Endodermal cell (in vitro differentiated cells): ENCODE measurements at regions not wholly inside any gene's neighbourhood (a gene's known extent, or its start where the extent isn't known, plus 50 kb on each side); places are given as distances from the start of the nearest gene placed in this dataset.

ENCODE experiments used
- DNase-seq: peaks from one replicate; pipeline ENCODE4 v3.0.0-alpha.2; 2017
- H3K27ac ChIP-seq: 2 replicates; pipeline ENCODE4 v1.5.1; 2013; ENCODE audit warnings: mild to moderate bottlenecking, low read depth, low read length, moderate library complexity
- H3K27me3 ChIP-seq: 2 replicates; pipeline ENCODE4 v1.6.1; 2013; ENCODE audit warnings: mild to moderate bottlenecking, low read length, moderate library complexity; ENCODE audit not compliant: insufficient read depth, control insufficient read depth, poor library complexity, severe bottlenecking
- H3K36me3 ChIP-seq: 2 replicates; pipeline ENCODE4 v1.7.0; 2013; ENCODE audit warnings: mild to moderate bottlenecking, low read length, moderate library complexity; ENCODE audit not compliant: control insufficient read depth, insufficient read depth
- H3K4me1 ChIP-seq: one replicate; pipeline ENCODE4 v1.7.0; 2013; ENCODE audit warnings: low read length; ENCODE audit not compliant: control insufficient read depth, insufficient read depth
- H3K4me3 ChIP-seq: 2 replicates; pipeline ENCODE4 v1.5.1; 2013; ENCODE audit warnings: mild to moderate bottlenecking, low read length, moderate library complexity
- H3K9ac ChIP-seq: 2 replicates; pipeline ENCODE4 v1.6.1; 2013; ENCODE audit warnings: mild to moderate bottlenecking, low read length, moderate library complexity; ENCODE audit not compliant: poor library complexity, severe bottlenecking; ENCODE audit errors: extremely low read depth
- H3K9me3 ChIP-seq: 2 replicates; pipeline ENCODE4 v1.6.1; 2013; ENCODE audit warnings: mild to moderate bottlenecking, low read length, moderate library complexity; ENCODE audit not compliant: control insufficient read depth
- H3K27ac Mint-ChIP-seq: 2 replicates; pipeline ENCODE4 v1.8.0; 2020; ENCODE audit warnings: mixed read lengths
- H3K27me3 Mint-ChIP-seq: 2 replicates; pipeline ENCODE4 v1.8.0; 2021; ENCODE audit warnings: mild to moderate bottlenecking, mixed read lengths; ENCODE audit not compliant: insufficient read depth
- H3K36me3 Mint-ChIP-seq: 2 replicates; pipeline ENCODE4 v1.8.0; 2020; ENCODE audit warnings: low read depth, mixed read lengths
- H3K4me1 Mint-ChIP-seq: 2 replicates; pipeline ENCODE4 v1.8.0; 2020; ENCODE audit warnings: mixed read lengths
- H3K4me3 Mint-ChIP-seq: 2 replicates; pipeline ENCODE4 v1.8.0; 2020; ENCODE audit warnings: mild to moderate bottlenecking, moderate library complexity, mixed read lengths
- H3K9me3 Mint-ChIP-seq: 2 replicates; pipeline ENCODE4 v1.8.0; 2020; ENCODE audit warnings: mild to moderate bottlenecking, mixed read lengths
- CTCF ChIP-seq: fragments of 200-600 bp; sonication (generic); conservative IDR thresholded peaks from 2 replicates; pipeline ENCODE4 v1.5.0; 2021; ENCODE audit warnings: antibody characterized with exemption, mild to moderate bottlenecking
- WGBS, 2 experiments: methylation state at CpG; one replicate each; pipeline versions ENCODE4 v1.1.5 to v1.1.7; 2013; ENCODE audit warnings: missing lambda C conversion rate in 2 of 2, mixed read lengths in 1 of 2; ENCODE audit not compliant: insufficient coverage in 1 of 2, insufficient read length in 1 of 2; 5-methylcytosine and 5-hydroxymethylcytosine counted together

- no peaks in the 10 kb centered on the region for H3K4me1 ChIP-seq
Measured at GRCh38 chr11:134564472-134565200, 152.6 kb upstream of the B3GAT1 start.

GRCh38 chr11:134562941-134563471, 151.0 kb upstream of the B3GAT1 start:
- WGBS, 2 experiments: 89 to 95% methylated on average over 3 to 7 of the region's 7 CpGs
- Histone ChIP-seq H3K4me3 (no peak overlapping the region), H3K9ac (no peak overlapping the region), H3K27me3 (no peaks in the 10 kb centered on the region), H3K36me3 (no peaks in the 10 kb centered on the region), H3K27ac (no peak overlapping the region), H3K9me3 (no peaks in the 10 kb centered on the region), H3K4me1 (no peaks in the 10 kb centered on the region)
- Mint-ChIP-seq H3K4me3 (no peak overlapping the region), H3K27me3 (peaks cover 2% of the 10 kb centered on the region), H3K27ac (no peak overlapping the region), H3K4me1 (no peaks in the 10 kb centered on the region), H3K36me3 (no peaks in the 10 kb centered on the region), H3K9me3 (no peaks in the 10 kb centered on the region)
- TF ChIP-seq CTCF: no peak
- peak; percentile 27 for DNase-seq

More at GRCh38 chr11:134564472-134565200, 152.6 kb upstream of the B3GAT1 start:
- H3K27ac Mint-ChIP-seq: no peak overlapping the region
- Histone ChIP-seq H3K27me3 (no peaks in the 10 kb centered on the region), H3K36me3 (no peaks in the 10 kb centered on the region), H3K9ac (no peak overlapping the region), H3K9me3 (no peaks in the 10 kb centered on the region), H3K27ac (no peak overlapping the region), H3K4me3 (no peak overlapping the region)
- TF ChIP-seq CTCF: no peak
- DNase-seq: no peak
- peaks cover 2% of the 10 kb centered on the region for H3K27me3 Mint-ChIP-seq
- H3K4me1 Mint-ChIP-seq: no peaks in the 10 kb centered on the region
- H3K9me3 Mint-ChIP-seq: no peaks in the 10 kb centered on the region
- no peak overlapping the region for H3K4me3 Mint-ChIP-seq
- H3K36me3 Mint-ChIP-seq: no peaks in the 10 kb centered on the region
- 92 to 94% methylated on average over 6 of the region's 6 CpGs for WGBS, 2 experiments

GRCh38 chr11:134562196-134562595, 150.2 kb upstream of the B3GAT1 start:
- Histone ChIP-seq H3K36me3 (no peaks in the 10 kb centered on the region), H3K9ac (no peak overlapping the region), H3K27me3 (no peaks in the 10 kb centered on the region), H3K4me3 (no peak overlapping the region), H3K27ac (no peak overlapping the region), H3K4me1 (no peaks in the 10 kb centered on the region), H3K9me3 (no peaks in the 10 kb centered on the region)
- 63 to 81% methylated on average over 1 to 4 of the region's 4 CpGs for WGBS, 2 experiments
- H3K9me3 Mint-ChIP-seq: no peaks in the 10 kb centered on the region
- no peak for TF ChIP-seq CTCF
- no peak overlapping the region for H3K4me3 Mint-ChIP-seq
- no peaks in the 10 kb centered on the region for H3K36me3 Mint-ChIP-seq
- no peak overlapping the region for H3K27ac Mint-ChIP-seq
- H3K27me3 Mint-ChIP-seq: peaks cover 5% of the 10 kb centered on the region
- no peaks in the 10 kb centered on the region for H3K4me1 Mint-ChIP-seq
- peak; percentile 43 for DNase-seq
